Activated CD4-positive, alpha-beta memory T cell treated with anti-CD3 and anti-CD28 coated beads, Interleukin-2, amount 10 ng/mL, durations not matched to agents 7 days and 5 days (primary cell): ENCODE measurements at regions not wholly inside any gene's neighbourhood (a gene's known extent, or its start where the extent isn't known, plus 50 kb on each side); places are given as distances from the start of the nearest gene placed in this dataset.

Experiments
- CTCF ChIA-PET: fragments of 350-600 bp; sonication (Branson Sonifier 250); formaldehyde crosslinking; loops from one replicate; lab custom pipeline; 2021; ENCODE audit warnings: antibody characterized with exemption, inconsistent platforms; lab: Charles Lee
- POLR2A ChIA-PET: fragments of 350-600 bp; sonication (Branson Sonifier 250); formaldehyde crosslinking; loops from one replicate; lab custom pipeline; 2021; ENCODE audit warnings: antibody characterized with exemption; lab: Charles Lee
- DNase-seq: peaks from one replicate; pipeline ENCODE4 v3.0.0-alpha.2; 2020
- H3K27ac Mint-ChIP-seq: one replicate; pipeline ENCODE4 v1.8.0; 2021; ENCODE audit warnings: mild to moderate bottlenecking, mixed read lengths
- H3K27me3 Mint-ChIP-seq: one replicate; pipeline ENCODE4 v1.8.0; 2021; ENCODE audit warnings: mixed read lengths
- H3K36me3 Mint-ChIP-seq: one replicate; pipeline ENCODE4 v1.8.0; 2021; ENCODE audit warnings: low read depth, mixed read lengths
- H3K4me1 Mint-ChIP-seq: one replicate; pipeline ENCODE4 v1.8.0; 2021; ENCODE audit warnings: mixed read lengths
- H3K4me3 Mint-ChIP-seq: one replicate; pipeline ENCODE4 v1.8.0; 2021; ENCODE audit warnings: mild to moderate bottlenecking, mixed read lengths
- H3K9me3 Mint-ChIP-seq: one replicate; pipeline ENCODE4 v1.8.0; 2021; ENCODE audit warnings: mixed read lengths

DNA sequence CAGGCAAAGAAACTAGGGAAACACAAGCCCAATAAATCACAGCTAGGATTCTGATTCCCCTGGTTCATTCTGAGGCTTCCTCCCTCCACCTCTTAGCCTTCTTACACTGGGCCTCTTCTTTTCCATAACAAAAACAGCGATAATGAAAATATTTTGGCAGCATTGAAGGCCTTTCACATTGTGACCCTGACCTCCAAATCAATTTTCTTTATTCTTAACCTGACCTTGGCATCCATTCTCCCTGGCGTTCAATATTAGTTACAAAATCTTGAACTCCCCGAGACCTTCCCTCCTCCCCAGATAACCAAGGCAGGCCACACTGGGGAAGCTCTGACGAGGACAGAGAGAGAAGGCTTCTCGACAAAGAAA, 399.9 kb downstream of the ZSWIM6 start:
- H3K36me3 Mint-ChIP-seq = no peaks in the 10 kb centered on the region
- ChIA-PET POLR2A (no interaction called here), CTCF (no interaction called here)
- peaks cover 4% of the 10 kb centered on the region for H3K27me3 Mint-ChIP-seq
- no peaks in the 10 kb centered on the region for H3K4me1 Mint-ChIP-seq
- no peak overlapping the region for H3K27ac Mint-ChIP-seq
- H3K9me3 Mint-ChIP-seq = peaks cover 3% of the 10 kb centered on the region
- DNase-seq = no peak
- no peak overlapping the region for H3K4me3 Mint-ChIP-seq

- peaks cover 4% of the 10 kb centered on the region for H3K27me3 Mint-ChIP-seq
- H3K9me3 Mint-ChIP-seq = peaks cover 3% of the 10 kb centered on the region
- no peak overlapping the region for H3K27ac Mint-ChIP-seq
- ChIA-PET POLR2A (no interaction called here), CTCF (no interaction called here)
- H3K4me1 Mint-ChIP-seq = no peaks in the 10 kb centered on the region
- H3K36me3 Mint-ChIP-seq = no peaks in the 10 kb centered on the region
- DNase-seq = no peak
- H3K4me3 Mint-ChIP-seq = no peak overlapping the region
Measured at GRCh38 chr5:61732369-61732768, 400.3 kb downstream of the ZSWIM6 start.

DNA sequence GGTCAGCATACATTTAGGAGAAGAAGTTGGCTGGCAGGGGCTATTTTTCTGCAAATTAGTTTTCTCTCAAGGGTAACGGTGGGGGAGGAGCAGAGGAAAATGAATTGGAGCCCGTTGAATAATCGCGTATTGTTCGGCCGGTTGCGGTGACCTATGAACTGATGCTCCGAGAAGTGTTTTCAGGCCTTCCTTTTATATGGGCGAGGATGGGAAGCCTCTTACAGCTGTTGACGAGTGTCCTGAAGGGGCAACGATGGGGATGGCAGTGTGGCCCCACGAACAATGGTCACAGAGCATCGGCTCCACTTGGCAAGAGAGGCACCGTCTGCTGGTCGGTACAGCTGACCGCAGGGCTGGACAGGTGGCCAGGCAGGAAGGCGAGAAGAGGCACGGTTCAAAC, 400.7 kb downstream of the ZSWIM6 start:
- Mint-ChIP-seq H3K36me3 (no peaks in the 10 kb centered on the region), H3K4me1 (no peaks in the 10 kb centered on the region), H3K4me3 (no peak overlapping the region), H3K27ac (no peak overlapping the region), H3K27me3 (peaks cover 4% of the 10 kb centered on the region), H3K9me3 (peaks cover 3% of the 10 kb centered on the region)
- ChIA-PET CTCF (no interaction called here), POLR2A (no interaction called here)
- DNase-seq = no peak

GRCh38 chr5:61734001-61734400, 401.9 kb downstream of the ZSWIM6 start:
- H3K4me1 Mint-ChIP-seq = no peaks in the 10 kb centered on the region
- ChIA-PET POLR2A (no interaction called here), CTCF (no interaction called here)
- no peak overlapping the region for H3K4me3 Mint-ChIP-seq
- H3K36me3 Mint-ChIP-seq = no peaks in the 10 kb centered on the region
- peaks cover 3% of the 10 kb centered on the region for H3K9me3 Mint-ChIP-seq
- DNase-seq = no peak
- peaks cover 4% of the 10 kb centered on the region for H3K27me3 Mint-ChIP-seq
- no peak overlapping the region for H3K27ac Mint-ChIP-seq

GRCh38 chr5:61734966-61735365, 402.9 kb downstream of the ZSWIM6 start:
- Mint-ChIP-seq H3K9me3 (peaks cover 2% of the 10 kb centered on the region), H3K4me3 (no peak overlapping the region), H3K27ac (no peak overlapping the region), H3K4me1 (no peaks in the 10 kb centered on the region), H3K27me3 (peaks cover 4% of the 10 kb centered on the region), H3K36me3 (no peaks in the 10 kb centered on the region)
- CTCF ChIA-PET = no interaction called here
- DNase-seq = no peak
- POLR2A ChIA-PET = no interaction called here

DNA sequence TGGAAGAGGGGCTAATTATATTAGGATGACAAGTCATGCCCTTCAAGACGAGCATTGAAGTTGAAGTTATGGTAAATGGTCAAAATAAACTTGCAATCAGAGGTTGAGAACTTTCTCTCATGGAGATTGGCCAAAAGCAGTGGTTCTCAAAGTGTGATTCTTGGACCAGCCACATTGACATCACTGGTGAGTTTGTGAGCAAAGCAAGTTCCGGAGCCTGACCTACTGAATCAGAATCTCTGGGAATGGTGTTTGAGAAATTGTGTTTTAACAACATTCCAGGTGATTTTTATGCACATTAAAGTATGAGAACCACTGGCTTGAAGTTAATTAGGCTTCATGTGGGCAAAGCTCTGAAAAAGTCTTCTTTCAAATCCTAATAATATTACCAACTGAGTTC, 403.5 kb downstream of the ZSWIM6 start:
- H3K9me3 Mint-ChIP-seq = no peaks in the 10 kb centered on the region
- POLR2A ChIA-PET = no interaction called here
- no peaks in the 10 kb centered on the region for H3K4me1 Mint-ChIP-seq
- DNase-seq = no peak
- no peak overlapping the region for H3K4me3 Mint-ChIP-seq
- no peak overlapping the region for H3K27ac Mint-ChIP-seq
- H3K27me3 Mint-ChIP-seq = peaks cover 2% of the 10 kb centered on the region
- no peaks in the 10 kb centered on the region for H3K36me3 Mint-ChIP-seq
- CTCF ChIA-PET = no interaction called here

DNA sequence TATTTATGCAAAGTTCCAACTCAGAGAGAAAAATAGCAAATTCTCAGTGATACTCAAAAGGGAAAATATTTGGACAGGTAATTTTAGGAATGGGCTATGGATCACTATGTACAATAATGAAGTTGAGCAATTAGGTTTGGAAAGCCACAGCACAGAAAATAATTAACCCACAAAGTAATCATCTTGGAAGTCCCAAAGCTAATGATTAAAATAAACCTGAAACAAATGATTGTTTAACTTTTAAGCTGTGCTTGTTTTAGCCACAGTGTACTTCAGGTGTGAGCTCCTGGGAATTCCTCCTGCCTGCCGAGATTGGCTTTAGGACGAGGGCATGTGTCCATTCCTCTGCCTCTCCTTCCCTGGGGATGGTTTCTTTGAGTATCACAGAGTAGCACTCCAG, 403.9 kb downstream of the ZSWIM6 start:
- CTCF ChIA-PET = no interaction called here
- DNase-seq = no peak
- H3K9me3 Mint-ChIP-seq = no peaks in the 10 kb centered on the region
- POLR2A ChIA-PET = no interaction called here
- no peak overlapping the region for H3K4me3 Mint-ChIP-seq
- no peaks in the 10 kb centered on the region for H3K36me3 Mint-ChIP-seq
- no peaks in the 10 kb centered on the region for H3K4me1 Mint-ChIP-seq
- H3K27ac Mint-ChIP-seq = no peak overlapping the region
- peaks cover 2% of the 10 kb centered on the region for H3K27me3 Mint-ChIP-seq

DNA sequence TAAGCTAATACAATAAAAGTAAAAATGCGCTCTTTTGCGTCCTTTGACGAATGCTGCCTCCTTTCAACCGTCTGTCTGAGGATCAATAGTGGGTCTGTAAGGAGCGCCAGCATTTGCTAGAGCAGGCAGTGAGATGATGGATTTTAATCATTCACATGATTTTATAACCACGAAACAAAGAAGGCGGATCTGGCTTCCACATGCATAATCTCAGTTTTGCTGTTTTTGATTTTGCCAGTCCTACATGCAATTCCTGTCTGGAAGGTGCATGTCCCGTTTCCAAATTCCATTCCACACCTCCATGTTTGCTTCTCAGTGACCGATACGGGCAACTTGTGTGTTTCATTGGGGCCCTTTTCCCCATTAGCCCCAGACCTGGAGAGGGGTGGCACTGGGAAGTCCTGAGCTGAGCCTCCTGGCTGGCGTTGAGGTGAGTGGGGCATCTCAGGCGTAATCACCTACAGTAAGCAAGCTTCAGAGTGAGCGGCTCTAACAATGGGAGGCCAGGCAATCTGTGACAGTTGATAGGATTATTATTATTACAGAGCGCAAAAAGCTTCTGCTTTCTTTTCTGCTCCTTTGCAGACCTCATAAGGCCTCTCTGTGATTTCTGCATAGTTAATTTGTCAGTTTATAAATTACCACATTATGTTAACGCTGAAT, 405.4 kb downstream of the ZSWIM6 start:
- ChIA-PET CTCF (no interaction called here), POLR2A (no interaction called here)
- Mint-ChIP-seq H3K36me3 (no peaks in the 10 kb centered on the region), H3K4me1 (no peaks in the 10 kb centered on the region), H3K4me3 (no peak overlapping the region), H3K27me3 (peaks cover 2% of the 10 kb centered on the region), H3K9me3 (no peaks in the 10 kb centered on the region), H3K27ac (no peak overlapping the region)
- no peak for DNase-seq

- H3K36me3 Mint-ChIP-seq = no peaks in the 10 kb centered on the region
- CTCF ChIA-PET = no interaction called here
Measured at GRCh38 chr5:61737964-61738340, 405.9 kb downstream of the ZSWIM6 start.

GRCh38 chr5:61738446-61738845, 406.4 kb downstream of the ZSWIM6 start:
- Mint-ChIP-seq H3K4me1 (no peaks in the 10 kb centered on the region), H3K36me3 (no peaks in the 10 kb centered on the region), H3K27ac (no peak overlapping the region), H3K4me3 (no peak overlapping the region), H3K9me3 (no peaks in the 10 kb centered on the region), H3K27me3 (no peaks in the 10 kb centered on the region)
- CTCF ChIA-PET = no interaction called here
- no peak for DNase-seq
- POLR2A ChIA-PET = no interaction called here

More at GRCh38 chr5:61737964-61738340, 405.9 kb downstream of the ZSWIM6 start:
- no peaks in the 10 kb centered on the region for H3K9me3 Mint-ChIP-seq
- DNase-seq = no peak
- no peaks in the 10 kb centered on the region for H3K4me1 Mint-ChIP-seq
- POLR2A ChIA-PET = no interaction called here
- no peak overlapping the region for H3K4me3 Mint-ChIP-seq
- H3K27me3 Mint-ChIP-seq = peaks cover under 1% of the 10 kb centered on the region
- no peak overlapping the region for H3K27ac Mint-ChIP-seq

- no peak for DNase-seq
- no peaks in the 10 kb centered on the region for H3K36me3 Mint-ChIP-seq
- no peaks in the 10 kb centered on the region for H3K27me3 Mint-ChIP-seq
- H3K27ac Mint-ChIP-seq = no peak overlapping the region
- POLR2A ChIA-PET = no interaction called here
- H3K4me1 Mint-ChIP-seq = no peaks in the 10 kb centered on the region
- H3K9me3 Mint-ChIP-seq = no peaks in the 10 kb centered on the region
- CTCF ChIA-PET = no interaction called here
- no peak overlapping the region for H3K4me3 Mint-ChIP-seq
Measured at GRCh38 chr5:61744690-61745619, 412.9 kb downstream of the ZSWIM6 start.

GRCh38 chr5:61746831-61747575, 414.9 kb downstream of the ZSWIM6 start:
- Mint-ChIP-seq H3K36me3 (no peaks in the 10 kb centered on the region), H3K9me3 (no peaks in the 10 kb centered on the region), H3K27ac (no peak overlapping the region), H3K4me1 (no peaks in the 10 kb centered on the region), H3K4me3 (no peak overlapping the region), H3K27me3 (no peaks in the 10 kb centered on the region)
- CTCF ChIA-PET = no interaction called here
- POLR2A ChIA-PET = no interaction called here
- no peak for DNase-seq

GRCh38 chr5:61748121-61748520, 416.1 kb downstream of the ZSWIM6 start:
- CTCF ChIA-PET = no interaction called here
- no peak overlapping the region for H3K4me3 Mint-ChIP-seq
- DNase-seq = no peak
- H3K9me3 Mint-ChIP-seq = no peaks in the 10 kb centered on the region
- no peaks in the 10 kb centered on the region for H3K36me3 Mint-ChIP-seq
- POLR2A ChIA-PET = no interaction called here
- no peaks in the 10 kb centered on the region for H3K4me1 Mint-ChIP-seq
- H3K27ac Mint-ChIP-seq = no peak overlapping the region
- no peaks in the 10 kb centered on the region for H3K27me3 Mint-ChIP-seq
